Endothelial cell of umbilical vein (primary cell): ENCODE measurements at regions not wholly inside any gene's neighbourhood (a gene's known extent, or its start where the extent isn't known, plus 50 kb on each side); places are given as distances from the start of the nearest gene placed in this dataset.

Experiments
- BruUV-seq: library from RNA; stranded (reverse); fragments of 400-500 nt; replicated peaks from 2 replicates; lab custom pipeline; 2021; lab: Mats Ljungman, UMichigan
- CTCF ChIA-PET: fragments of 300-600, 350-600 bp; sonication (Branson Sonifier 250); formaldehyde crosslinking; loops from one replicate; lab custom pipeline; 2021; ENCODE audit warnings: antibody characterized with exemption, inconsistent platforms; lab: Charles Lee
- POLR2A ChIA-PET: fragments of 300-600, 350-600 bp; sonication (Branson Sonifier 250); formaldehyde crosslinking; loops from one replicate; lab custom pipeline; 2021; ENCODE audit warnings: antibody characterized with exemption, inconsistent platforms; lab: Charles Lee
- DNase-seq: peaks from one replicate; pipeline ENCODE4 v3.0.0-alpha.2; 2011; ENCODE audit warnings: low read depth, low spot score
- FAIRE-seq: peaks from 2 replicates; lab custom pipeline; 2011; peaks lifted over from hg19 to GRCh38; lab: Jason Lieb, UNC
- H2AFZ ChIP-seq: 2 replicates; pipeline ENCODE4 v1.6.0; 2012; ENCODE audit warnings: low read depth, low read length, control low read depth, inconsistent platforms
- H3K27ac ChIP-seq: 2 replicates; pipeline ENCODE4 v1.5.1; 2011; ENCODE audit warnings: low read depth, mild to moderate bottlenecking, control low read depth, low read length, moderate library complexity; ENCODE audit not compliant: insufficient read depth
- H3K27me3 ChIP-seq, 2 experiments: 2 replicates each; pipeline versions ENCODE4 v1.6.0 to v1.6.1; 2011; ENCODE audit warnings: low read length in 2 of 2, mixed read lengths in 1 of 2; ENCODE audit not compliant: control insufficient read depth in 2 of 2, insufficient read depth in 2 of 2
- H3K36me3 ChIP-seq, 2 experiments: 2 replicates in 1 of 2; 3 replicates in 1 of 2; pipeline ENCODE4 v1.5.1; 2011; ENCODE audit warnings: low read length in 2 of 2, mild to moderate bottlenecking in 1 of 2, moderate library complexity in 1 of 2; ENCODE audit not compliant: control insufficient read depth in 2 of 2, insufficient read depth in 2 of 2; ENCODE audit errors: extremely low read depth in 1 of 2
- H3K4me1 ChIP-seq: 3 replicates; pipeline ENCODE4 v1.5.1; 2011; ENCODE audit warnings: mild to moderate bottlenecking, low read length; ENCODE audit not compliant: control insufficient read depth, insufficient read depth; ENCODE audit errors: extremely low read depth
- H3K4me2 ChIP-seq: 2 replicates; pipeline ENCODE4 v1.6.1; 2011; ENCODE audit warnings: low read length, control low read depth, mixed read lengths; ENCODE audit not compliant: insufficient read depth
- H3K4me3 ChIP-seq, 3 experiments: fragments of 200-600 bp in 1 of 3; sonication (generic), shearing (Covaris generic) in 1 of 3; replicated peaks in 1 of 3; 2 replicates each; pipeline ENCODE4 v1.5.1; 2011 to 2016; ENCODE audit warnings: control low read depth in 3 of 3, low read length in 3 of 3, mild to moderate bottlenecking in 2 of 3, inconsistent platforms in 1 of 3, low read depth in 1 of 3, moderate library complexity in 1 of 3; ENCODE audit not compliant: insufficient read depth in 1 of 3
- H3K79me2 ChIP-seq: 2 replicates; pipeline ENCODE4 v1.6.0; 2012; ENCODE audit warnings: low read length, inconsistent platforms; ENCODE audit not compliant: control insufficient read depth, insufficient read depth
- H3K9ac ChIP-seq: replicated peaks from 2 replicates; pipeline ENCODE3; 2011; ENCODE audit warnings: low read length, control low read depth; ENCODE audit not compliant: insufficient read depth; ENCODE audit errors: extremely low read depth
- H3K9me1 ChIP-seq: replicated peaks from 3 replicates; pipeline ENCODE4 v1.6.0; 2011; ENCODE audit warnings: mild to moderate bottlenecking, low read length; ENCODE audit not compliant: control insufficient read depth, insufficient read depth; ENCODE audit errors: extremely low read depth
- H3K9me3 ChIP-seq: replicated peaks from 2 replicates; pipeline ENCODE4 v1.5.1; 2012; ENCODE audit warnings: low read length, inconsistent platforms; ENCODE audit not compliant: control insufficient read depth, insufficient read depth
- H4K20me1 ChIP-seq: replicated peaks from 2 replicates; pipeline ENCODE3; 2011; ENCODE audit warnings: mild to moderate bottlenecking, low read length; ENCODE audit not compliant: control insufficient read depth, insufficient read depth; ENCODE audit errors: extremely low read depth
- EZH2 ChIP-seq: IDR thresholded peaks from 2 replicates; pipeline ENCODE4 v1.6.1; 2012; ENCODE audit warnings: borderline replicate concordance, low read depth, mild to moderate bottlenecking, moderate library complexity, low read length, inconsistent platforms; ENCODE audit not compliant: severe bottlenecking
- FOS ChIP-seq: IDR thresholded peaks from 2 replicates; pipeline ENCODE4 v1.6.1; 2011; ENCODE audit warnings: mild to moderate bottlenecking, low read length, moderate library complexity, borderline replicate concordance; ENCODE audit not compliant: insufficient read depth
- GATA2 ChIP-seq: IDR thresholded peaks from 2 replicates; pipeline ENCODE4 v1.7.0; 2011; ENCODE audit warnings: low read depth, mild to moderate bottlenecking, moderate library complexity, mixed read lengths, low read length; ENCODE audit not compliant: insufficient read length, insufficient read depth
- JUN ChIP-seq: IDR thresholded peaks from 2 replicates; pipeline ENCODE4 v1.6.1; 2011; ENCODE audit warnings: borderline replicate concordance, low read depth; ENCODE audit not compliant: insufficient read length, insufficient read depth
- MYC ChIP-seq: IDR thresholded peaks from one replicate; pipeline ENCODE4 v1.6.1; 2011; ENCODE audit warnings: mild to moderate bottlenecking, low read depth, low read length
- POLR2A ChIP-seq: IDR thresholded peaks from 2 replicates; pipeline ENCODE4 v1.6.1; 2012; ENCODE audit warnings: low read depth, mild to moderate bottlenecking, control low read depth, low read length
- POLR2AphosphoS5 ChIP-seq: IDR thresholded peaks from 2 replicates; pipeline ENCODE4 v1.6.1; 2012; ENCODE audit warnings: low read depth, mild to moderate bottlenecking, control low read depth, low read length, moderate library complexity; ENCODE audit not compliant: insufficient read depth
- dilution Hi-C: fragments of 300-500 bp; cut with MboI; formaldehyde crosslinking; loops from one replicate; pipeline ENCODE4 v1.15.0; 2019; ENCODE audit warnings: low sequenced_read_pairs; ENCODE audit not compliant: extremely low pct_ligation_motif_present
- intact Hi-C: fragments of 100-400 bp; cut with micrococcal nuclease; formaldehyde crosslinking; loops from one replicate; pipeline ENCODE4 v1.10.0; 2022
- TF ChIP-seq, protein P1 (sequence below), 2 donors: IDR thresholded peaks; 1 replicate in 1 of 2; 2 replicates in 1 of 2; pipeline ENCODE4 v1.5.1; 2011; ENCODE audit warnings: low read length in 2 of 2, mild to moderate bottlenecking in 2 of 2, moderate library complexity in 2 of 2, control low read depth in 1 of 2, inconsistent platforms in 1 of 2, low read depth in 1 of 2; ENCODE audit not compliant: insufficient read depth in 1 of 2; ENCODE audit errors: extremely low read depth in 1 of 2
- TF ChIP-seq, protein P2 (sequence below): IDR thresholded peaks from 2 replicates; pipeline ENCODE4 v1.6.1; 2011; ENCODE audit not compliant: insufficient read depth, insufficient read length

DNA sequence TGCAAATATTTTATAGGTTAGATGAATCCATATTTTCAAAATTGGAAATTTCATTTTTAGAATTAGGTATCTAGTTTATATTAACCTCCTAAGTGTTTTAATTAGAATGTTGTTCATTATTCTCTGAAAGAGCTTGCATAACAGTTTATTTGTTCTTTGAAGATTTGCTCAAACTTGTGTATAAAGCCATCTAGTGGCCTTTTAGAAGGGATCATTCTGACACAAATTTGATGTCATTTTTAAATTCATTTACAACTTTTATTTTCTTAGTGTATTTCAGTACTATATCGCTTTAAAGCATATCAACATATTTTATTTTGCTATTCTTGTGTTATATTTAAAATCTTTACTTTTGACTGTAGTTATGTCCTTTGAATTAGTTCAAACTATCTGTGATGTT is 527.0 kb upstream of the NRG3 start:
- no peak for FAIRE-seq
- no peak overlapping the region for H3K9ac ChIP-seq
- no peak overlapping the region for H3K27ac ChIP-seq
- no peaks in the 10 kb centered on the region for H4K20me1 ChIP-seq
- BruUV-seq: no TSS peak
- H3K4me3 ChIP-seq: no peak overlapping the region
- no peaks in the 10 kb centered on the region for H3K27me3 ChIP-seq
- POLR2A ChIA-PET: no interaction called here
- CTCF ChIA-PET: no interaction called here
- no peaks in the 10 kb centered on the region for H3K9me3 ChIP-seq
- no peaks in the 10 kb centered on the region for H3K79me2 ChIP-seq
- no peaks in the 10 kb centered on the region for H3K4me1 ChIP-seq
- dilution Hi-C loops: no loop called here
- no peak overlapping the region for H2AFZ ChIP-seq
- no peak overlapping the region for H3K4me2 ChIP-seq
- DNase-seq: no peak
- H3K9me1 ChIP-seq: no peaks in the 10 kb centered on the region
- TF ChIP-seq GATA2: no peak
- TF ChIP-seq JUN: no peak
- no peak for TF ChIP-seq POLR2AphosphoS5
- no peak for TF ChIP-seq FOS
- TF ChIP-seq, protein P1, sequence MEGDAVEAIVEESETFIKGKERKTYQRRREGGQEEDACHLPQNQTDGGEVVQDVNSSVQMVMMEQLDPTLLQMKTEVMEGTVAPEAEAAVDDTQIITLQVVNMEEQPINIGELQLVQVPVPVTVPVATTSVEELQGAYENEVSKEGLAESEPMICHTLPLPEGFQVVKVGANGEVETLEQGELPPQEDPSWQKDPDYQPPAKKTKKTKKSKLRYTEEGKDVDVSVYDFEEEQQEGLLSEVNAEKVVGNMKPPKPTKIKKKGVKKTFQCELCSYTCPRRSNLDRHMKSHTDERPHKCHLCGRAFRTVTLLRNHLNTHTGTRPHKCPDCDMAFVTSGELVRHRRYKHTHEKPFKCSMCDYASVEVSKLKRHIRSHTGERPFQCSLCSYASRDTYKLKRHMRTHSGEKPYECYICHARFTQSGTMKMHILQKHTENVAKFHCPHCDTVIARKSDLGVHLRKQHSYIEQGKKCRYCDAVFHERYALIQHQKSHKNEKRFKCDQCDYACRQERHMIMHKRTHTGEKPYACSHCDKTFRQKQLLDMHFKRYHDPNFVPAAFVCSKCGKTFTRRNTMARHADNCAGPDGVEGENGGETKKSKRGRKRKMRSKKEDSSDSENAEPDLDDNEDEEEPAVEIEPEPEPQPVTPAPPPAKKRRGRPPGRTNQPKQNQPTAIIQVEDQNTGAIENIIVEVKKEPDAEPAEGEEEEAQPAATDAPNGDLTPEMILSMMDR (IDR thresholded peaks at IDR 0.05; ENCODE audit: extremely low read depth in 1 of 2, insufficient read depth in 1 of 2, low read depth in 1 of 2, low read length in 2 of 2): no peak
- TF ChIP-seq EZH2: no peak
- no peak for TF ChIP-seq POLR2A
- no peak for TF ChIP-seq MYC
- TF ChIP-seq, protein P2, sequence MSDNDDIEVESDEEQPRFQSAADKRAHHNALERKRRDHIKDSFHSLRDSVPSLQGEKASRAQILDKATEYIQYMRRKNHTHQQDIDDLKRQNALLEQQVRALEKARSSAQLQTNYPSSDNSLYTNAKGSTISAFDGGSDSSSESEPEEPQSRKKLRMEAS: no peak
- no peaks in the 10 kb centered on the region for H3K36me3 ChIP-seq
- intact Hi-C loops: no loop called here
